NCI-H1417 (cell line): ENCODE measurements at regions not wholly inside any gene's neighbourhood (a gene's known extent, or its start where the extent isn't known, plus 50 kb on each side); places are given as distances from the start of the nearest gene placed in this dataset.
A peak's percentile ranks its signal among the peaks of the same experiment; 100 is the strongest.

Experiments used
- DNase-seq, 3 experiments: peaks; one replicate each; lab custom pipeline; 2025; lab: John Stamatoyannopoulos, UW

DNA sequence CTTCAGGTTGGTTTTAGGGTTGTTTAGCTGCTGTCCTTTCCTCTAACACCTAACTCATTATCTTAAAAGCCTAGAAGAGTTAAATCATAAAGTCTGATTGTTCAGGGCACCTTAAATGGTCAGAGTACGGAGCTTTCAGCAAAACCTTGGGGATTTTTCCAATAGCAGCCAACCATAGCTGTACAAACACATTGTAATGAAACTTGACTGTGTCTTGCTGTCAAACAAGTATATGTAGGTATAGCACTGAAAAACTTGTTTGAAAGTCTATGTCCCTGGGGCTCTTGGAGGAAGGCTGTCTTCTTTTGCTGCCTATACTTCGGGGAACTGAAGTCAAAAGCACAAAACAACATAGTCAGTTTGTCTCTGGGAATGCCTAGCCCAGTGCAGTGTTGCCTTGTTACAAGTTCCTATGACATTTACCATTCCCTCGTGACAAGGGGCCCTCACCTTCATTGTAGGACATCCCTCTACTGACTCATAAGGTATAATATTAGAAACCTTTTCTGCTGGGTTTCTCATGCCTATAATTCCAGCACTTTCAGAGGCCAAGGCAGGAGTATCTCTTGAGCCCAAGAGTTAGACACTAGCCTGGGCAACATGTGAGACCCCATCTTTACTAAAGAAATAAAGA is 474.5 kb upstream of the NBEA start:
- no peak for DNase-seq

DNA sequence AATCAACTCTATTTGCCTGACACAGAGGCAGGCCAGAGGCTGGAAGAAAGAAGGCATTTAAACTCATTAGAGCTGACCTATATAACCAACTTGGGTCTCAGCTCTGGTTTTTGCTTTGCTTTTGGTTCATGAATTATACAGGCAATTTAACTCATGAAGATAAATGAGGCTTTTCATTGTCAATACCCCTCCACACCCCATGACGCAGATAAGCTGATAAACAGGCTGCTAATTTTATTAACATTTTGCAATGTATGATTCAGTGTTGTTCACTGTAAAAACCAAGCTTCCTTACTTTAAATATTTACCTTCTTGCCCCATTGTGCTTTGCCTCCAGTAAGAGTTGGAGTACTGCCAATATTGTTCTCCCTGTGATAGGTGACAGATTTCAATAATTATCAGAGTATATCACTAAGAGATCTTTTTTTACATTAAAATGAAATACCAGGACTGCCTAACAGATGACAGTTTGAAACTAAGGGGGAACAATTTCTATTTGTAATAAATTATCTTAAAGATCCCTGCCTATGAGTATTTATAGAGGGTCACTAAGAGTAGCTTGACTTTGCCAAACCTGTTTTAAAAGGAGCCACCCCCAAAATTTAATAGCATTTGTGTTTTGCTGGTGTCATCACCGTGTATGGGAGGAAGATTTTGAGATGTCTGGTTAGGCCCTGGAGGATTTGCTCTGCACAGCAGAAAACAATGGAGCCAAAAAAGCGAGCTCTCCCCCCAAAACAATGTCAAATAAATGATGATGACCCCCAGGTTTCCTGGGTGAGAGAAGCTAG is 472.7 kb upstream of the NBEA start:
- peak in 2 of 3 experiments; percentile 60 to 87 for DNase-seq

GRCh38 chr13:34474187-34474868 is 467.7 kb upstream of the NBEA start:
- no peak for DNase-seq

GRCh38 chr13:34478376-34478775 is 463.7 kb upstream of the NBEA start:
- DNase-seq: no peak

DNA sequence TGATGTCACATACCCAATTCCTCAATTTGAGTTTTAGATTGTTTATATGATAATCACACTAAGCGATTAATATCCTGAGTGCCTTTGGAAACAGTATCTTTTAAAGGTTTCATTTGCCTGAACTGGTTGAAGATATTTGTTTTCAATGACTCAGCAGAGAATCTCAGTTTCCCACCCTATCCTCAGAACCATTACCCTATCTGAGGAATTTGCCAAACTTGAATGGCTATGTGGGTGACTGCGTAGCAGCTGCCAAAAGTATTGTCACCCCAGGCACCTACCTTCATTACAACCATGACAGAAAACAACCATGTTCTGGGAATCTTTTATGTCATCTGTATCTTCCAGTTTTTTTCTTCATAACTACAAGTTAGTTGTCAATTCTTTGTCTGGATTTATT is 440.1 kb upstream of the NBEA start:
- DNase-seq: no peak

GRCh38 chr13:34502621-34503020 is 439.4 kb upstream of the NBEA start:
- peak in 1 of 3 experiments; percentile 32 for DNase-seq

GRCh38 chr13:34506796-34507195 is 435.3 kb upstream of the NBEA start:
- DNase-seq: no peak

DNA sequence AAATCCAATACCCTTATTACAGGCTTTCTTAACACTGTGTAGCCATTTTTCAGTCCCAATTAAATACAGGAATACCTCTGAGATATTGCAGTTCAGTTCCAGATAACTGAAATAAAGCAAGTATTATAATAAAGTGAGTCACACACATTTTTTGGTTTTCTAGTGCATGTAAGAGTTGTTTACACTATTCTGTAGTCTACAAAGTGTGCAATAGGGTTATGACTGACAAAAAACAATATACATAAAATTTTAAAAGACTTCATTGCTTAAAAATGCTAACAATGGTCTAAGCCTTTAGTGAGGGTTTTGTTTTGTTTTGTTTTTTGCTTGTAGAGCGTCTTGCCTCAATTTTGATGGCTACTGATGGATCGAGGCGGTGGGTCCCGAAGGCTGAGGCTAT is 434.4 kb upstream of the NBEA start:
- no peak for DNase-seq

DNA sequence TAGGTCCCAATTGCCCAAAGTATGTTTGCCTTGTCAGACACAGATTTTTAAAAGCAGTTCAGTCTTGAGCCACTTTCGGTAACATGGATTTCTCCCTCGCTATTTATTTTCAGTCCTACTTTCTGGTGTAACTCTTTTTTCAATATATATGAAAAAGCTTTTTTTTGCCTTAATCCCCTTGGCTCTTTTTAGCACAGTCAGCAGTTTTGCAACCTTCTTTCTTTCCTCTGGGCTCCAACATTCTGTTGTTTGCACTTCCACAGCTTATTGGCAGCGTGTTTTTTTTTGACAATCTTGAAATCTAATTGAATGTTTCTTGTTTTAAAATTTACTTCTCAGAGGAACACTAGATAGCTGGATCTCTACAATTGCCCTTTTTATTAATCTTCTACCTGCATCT is 429.3 kb upstream of the NBEA start:
- DNase-seq: no peak

DNA sequence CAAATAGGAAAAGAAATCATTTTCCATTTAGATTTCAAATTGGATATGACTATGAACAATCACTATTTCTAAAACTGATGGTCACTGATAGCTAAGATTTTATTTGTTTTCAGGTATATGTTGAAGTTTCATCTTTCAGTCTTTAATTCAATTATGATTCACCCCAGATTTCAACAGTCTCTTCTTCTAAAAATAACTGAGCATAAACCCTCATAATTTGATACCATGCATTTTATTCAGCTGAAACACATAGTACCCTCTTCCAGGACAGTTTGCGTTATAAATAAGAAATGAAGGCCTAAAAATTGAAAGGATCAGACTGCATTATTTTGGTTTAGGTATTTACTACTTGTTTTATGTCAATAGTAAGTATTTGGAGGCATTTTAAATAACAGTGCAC is 428.5 kb upstream of the NBEA start:
- no peak for DNase-seq

- DNase-seq: no peak
Measured at GRCh38 chr13:34515201-34515600, 426.9 kb upstream of the NBEA start.

- peak in 1 of 3 experiments; percentile 4 for DNase-seq
Measured at GRCh38 chr13:34521171-34521570, 420.9 kb upstream of the NBEA start.

GRCh38 chr13:34522808-34523207 is 419.3 kb upstream of the NBEA start:
- no peak for DNase-seq

- DNase-seq: no peak
Measured at GRCh38 chr13:34523406-34523805, 418.7 kb upstream of the NBEA start.

- DNase-seq: peak in 1 of 3 experiments; percentile 1
Measured at GRCh38 chr13:34533941-34534340, 408.1 kb upstream of the NBEA start.

- no peak for DNase-seq
Measured at GRCh38 chr13:34542321-34542720, 399.7 kb upstream of the NBEA start.

GRCh38 chr13:34543836-34544235 is 398.2 kb upstream of the NBEA start:
- DNase-seq: no peak

DNA sequence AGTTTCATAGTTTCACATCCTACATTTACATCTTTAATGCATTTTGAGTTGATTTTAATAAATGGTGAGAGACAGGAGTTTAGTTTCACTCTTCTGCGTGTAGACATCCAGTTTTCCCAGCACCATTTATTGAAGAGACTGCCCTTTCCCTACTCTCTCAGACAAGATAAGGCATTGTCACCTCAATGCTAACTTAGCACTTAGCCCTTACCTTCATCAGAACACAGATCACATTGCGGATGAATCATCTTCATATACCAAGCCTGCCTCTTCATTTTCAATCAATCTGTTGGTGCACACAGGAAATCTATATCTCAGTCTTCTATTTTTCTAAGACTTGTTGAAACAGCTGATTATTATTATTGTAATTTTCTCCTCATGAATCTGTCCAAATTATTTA is 396.6 kb upstream of the NBEA start:
- DNase-seq: no peak

GRCh38 chr13:34546344-34547250 is 395.5 kb upstream of the NBEA start:
- DNase-seq: no peak

DNA sequence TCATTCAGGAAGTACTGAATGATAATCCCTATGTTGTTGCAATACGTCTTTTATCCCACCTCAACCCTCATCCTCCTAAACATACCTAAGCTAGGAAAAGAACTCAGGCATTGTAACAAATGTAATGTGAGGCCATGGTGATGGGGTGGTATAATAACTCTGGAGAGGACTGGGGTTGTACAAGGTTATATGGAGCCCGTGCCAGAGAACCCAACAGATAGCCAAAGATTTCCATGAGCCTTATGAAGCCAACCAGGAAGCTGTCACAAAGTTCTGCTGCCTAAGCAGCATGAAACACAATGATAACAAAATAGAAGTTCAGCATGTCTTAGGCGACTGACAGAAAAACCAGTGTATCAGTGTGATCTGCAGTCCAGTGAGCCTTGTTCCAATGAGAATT is 394.1 kb upstream of the NBEA start:
- DNase-seq: no peak

DNA sequence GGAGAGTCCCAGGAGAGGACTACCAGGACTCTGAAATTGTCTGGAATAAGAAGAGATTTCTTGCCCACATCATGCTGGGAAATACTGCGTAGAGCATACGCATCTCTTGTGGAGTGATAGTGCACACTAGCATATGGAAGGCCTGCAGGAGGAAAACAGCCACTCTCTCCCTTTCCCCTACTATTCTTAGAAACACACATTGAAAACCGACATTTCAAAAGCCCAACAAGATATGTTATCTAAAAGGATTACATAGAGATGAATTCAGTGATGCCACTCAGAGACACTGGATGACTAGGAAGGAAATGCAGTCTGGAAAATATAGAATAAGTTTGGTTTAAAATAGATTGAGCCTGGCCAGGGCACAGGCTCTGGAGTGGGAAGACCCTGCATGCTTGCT is 388.7 kb upstream of the NBEA start:
- no peak for DNase-seq

DNA sequence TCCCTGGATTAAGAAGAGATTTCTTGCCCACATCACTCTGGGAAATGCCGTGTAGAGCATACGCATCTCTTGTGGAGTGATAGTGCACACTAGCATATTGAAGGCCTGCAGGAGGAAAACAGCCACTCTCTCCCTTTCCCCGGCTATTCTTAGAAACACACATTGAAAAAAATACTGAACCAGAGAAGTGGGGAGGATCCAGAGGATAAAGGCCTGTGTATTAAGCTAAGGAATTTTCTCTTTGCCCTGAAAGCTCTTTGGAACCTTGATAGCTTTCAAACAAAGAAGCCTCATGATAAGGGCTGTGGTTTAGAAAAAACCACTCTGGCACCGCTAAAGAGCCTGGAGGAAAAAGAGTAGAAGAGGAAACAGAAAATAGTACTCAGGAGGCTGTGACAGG is 386.1 kb upstream of the NBEA start:
- DNase-seq: no peak
